ENCODE measurements at regions not wholly inside any gene's neighbourhood (a gene's known extent, or its start where the extent isn't known, plus 50 kb on each side); places are given as distances from the start of the nearest gene placed in this dataset.

GRCh38 chr9:90449213-90449925 is 193.3 kb downstream of the DIRAS2 start:
- Histone ChIP-seq H3K4me1 (no peaks in the 10 kb centered on the region), H3K4me3 (no peak overlapping the region), H3K9me3 (no peaks in the 10 kb centered on the region), H3K27me3 (no peaks in the 10 kb centered on the region), H3K27ac (no peak overlapping the region), H3K36me3 (ENCODE audit: low read depth, missing control alignments) (no peaks in the 10 kb centered on the region)
- TF ChIP-seq POLR2A (IDR thresholded peaks at IDR 0.05), result no peak
- TF ChIP-seq, protein P1, sequence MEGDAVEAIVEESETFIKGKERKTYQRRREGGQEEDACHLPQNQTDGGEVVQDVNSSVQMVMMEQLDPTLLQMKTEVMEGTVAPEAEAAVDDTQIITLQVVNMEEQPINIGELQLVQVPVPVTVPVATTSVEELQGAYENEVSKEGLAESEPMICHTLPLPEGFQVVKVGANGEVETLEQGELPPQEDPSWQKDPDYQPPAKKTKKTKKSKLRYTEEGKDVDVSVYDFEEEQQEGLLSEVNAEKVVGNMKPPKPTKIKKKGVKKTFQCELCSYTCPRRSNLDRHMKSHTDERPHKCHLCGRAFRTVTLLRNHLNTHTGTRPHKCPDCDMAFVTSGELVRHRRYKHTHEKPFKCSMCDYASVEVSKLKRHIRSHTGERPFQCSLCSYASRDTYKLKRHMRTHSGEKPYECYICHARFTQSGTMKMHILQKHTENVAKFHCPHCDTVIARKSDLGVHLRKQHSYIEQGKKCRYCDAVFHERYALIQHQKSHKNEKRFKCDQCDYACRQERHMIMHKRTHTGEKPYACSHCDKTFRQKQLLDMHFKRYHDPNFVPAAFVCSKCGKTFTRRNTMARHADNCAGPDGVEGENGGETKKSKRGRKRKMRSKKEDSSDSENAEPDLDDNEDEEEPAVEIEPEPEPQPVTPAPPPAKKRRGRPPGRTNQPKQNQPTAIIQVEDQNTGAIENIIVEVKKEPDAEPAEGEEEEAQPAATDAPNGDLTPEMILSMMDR (IDR thresholded peaks at IDR 0.05), result no peak
- WGBS, 2 donors, result 69 to 82% methylated on average over 4 of the region's 4 CpGs
- intact Hi-C loops (cut with DNase I; ENCODE audit: low total_unique reads), result no loop called here
- no peak for DNase-seq

DNA sequence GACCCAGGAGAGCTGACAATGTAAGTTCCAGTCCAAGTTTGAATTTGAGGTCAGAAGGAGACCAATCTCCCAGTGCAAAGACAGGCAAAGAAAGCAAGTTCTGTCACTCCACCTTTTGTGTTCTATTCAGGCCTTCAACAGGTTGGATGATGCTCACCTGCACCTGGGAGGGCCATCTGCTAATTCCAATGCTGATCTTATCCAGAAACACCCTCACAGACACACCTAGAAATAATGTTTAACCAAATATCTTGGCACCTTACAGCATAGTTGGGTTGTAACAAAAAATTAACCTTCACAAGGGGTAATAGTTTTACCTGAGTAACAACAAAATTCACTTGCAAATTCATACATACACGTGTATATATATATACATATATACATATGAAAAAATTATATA is 190.8 kb downstream of the DIRAS2 start:
- H3K4me1 ChIP-seq, result no peaks in the 10 kb centered on the region
- H3K9me3 ChIP-seq, result no peaks in the 10 kb centered on the region
- H3K27me3 ChIP-seq, result no peaks in the 10 kb centered on the region
- H3K27ac ChIP-seq, result no peak overlapping the region
- TF ChIP-seq, protein P1 (IDR thresholded peaks at IDR 0.05), result no peak
- TF ChIP-seq POLR2A (IDR thresholded peaks at IDR 0.05), result no peak
- H3K4me3 ChIP-seq, result no peak overlapping the region
- intact Hi-C loops (cut with DNase I; ENCODE audit: low total_unique reads), result no loop called here
- no peaks in the 10 kb centered on the region for H3K36me3 ChIP-seq (ENCODE audit: low read depth, missing control alignments)
- DNase-seq, result no peak
- 0 to 85% methylated on average over 1 of the region's 1 CpG for WGBS, 2 donors

DNA sequence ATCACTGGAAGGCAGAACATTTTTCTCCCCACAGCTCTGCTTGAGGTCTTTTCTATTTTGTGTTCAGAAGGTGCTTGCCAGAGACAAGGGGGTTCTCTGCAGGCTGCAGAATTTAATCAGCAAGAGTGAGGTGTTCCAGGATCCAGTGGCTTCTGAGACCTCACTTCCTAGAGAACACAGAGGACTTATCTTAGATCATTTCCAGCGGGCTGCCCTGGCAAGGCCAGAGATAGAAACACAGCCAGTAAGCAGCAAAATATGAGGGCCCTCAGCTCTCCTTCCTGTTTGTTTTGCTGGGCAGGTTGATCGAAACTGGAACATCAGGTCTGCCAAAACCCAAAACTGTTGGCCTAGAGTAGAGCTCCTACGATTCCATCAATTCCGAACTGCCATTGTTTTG is 187.3 kb downstream of the DIRAS2 start:
- Histone ChIP-seq H3K9me3 (no peaks in the 10 kb centered on the region), H3K4me3 (no peak overlapping the region), H3K36me3 (ENCODE audit: low read depth, missing control alignments) (no peaks in the 10 kb centered on the region), H3K27me3 (no peaks in the 10 kb centered on the region), H3K27ac (no peak overlapping the region), H3K4me1 (no peaks in the 10 kb centered on the region)
- DNase-seq, result no peak
- intact Hi-C loops (cut with DNase I; ENCODE audit: low total_unique reads), result no loop called here
- no peak for TF ChIP-seq POLR2A (IDR thresholded peaks at IDR 0.05)
- TF ChIP-seq, protein P1 (IDR thresholded peaks at IDR 0.05), result no peak
- WGBS, 2 donors, result 80 to 87% methylated on average over 4 of the region's 4 CpGs

- 87 to 93% methylated on average over 9 of the region's 9 CpGs for WGBS, 2 donors
- Histone ChIP-seq H3K27ac (no peak overlapping the region), H3K4me3 (no peak overlapping the region), H3K36me3 (ENCODE audit: low read depth, missing control alignments) (no peaks in the 10 kb centered on the region), H3K9me3 (no peaks in the 10 kb centered on the region), H3K27me3 (no peaks in the 10 kb centered on the region), H3K4me1 (no peaks in the 10 kb centered on the region)
- TF ChIP-seq, protein P1 (IDR thresholded peaks at IDR 0.05), result no peak
- no peak for TF ChIP-seq POLR2A (IDR thresholded peaks at IDR 0.05)
- intact Hi-C loops (cut with DNase I; ENCODE audit: low total_unique reads), result no loop called here
- DNase-seq, result no peak
Observed at GRCh38 chr9:90457386-90458190, 185.0 kb downstream of the DIRAS2 start.

All from testis (tissue), 2 donors.